ENCODE measurements at regions not wholly inside any gene's neighbourhood (a gene's known extent, or its start where the extent isn't known, plus 50 kb on each side); places are given as distances from the start of the nearest gene placed in this dataset.

DNA sequence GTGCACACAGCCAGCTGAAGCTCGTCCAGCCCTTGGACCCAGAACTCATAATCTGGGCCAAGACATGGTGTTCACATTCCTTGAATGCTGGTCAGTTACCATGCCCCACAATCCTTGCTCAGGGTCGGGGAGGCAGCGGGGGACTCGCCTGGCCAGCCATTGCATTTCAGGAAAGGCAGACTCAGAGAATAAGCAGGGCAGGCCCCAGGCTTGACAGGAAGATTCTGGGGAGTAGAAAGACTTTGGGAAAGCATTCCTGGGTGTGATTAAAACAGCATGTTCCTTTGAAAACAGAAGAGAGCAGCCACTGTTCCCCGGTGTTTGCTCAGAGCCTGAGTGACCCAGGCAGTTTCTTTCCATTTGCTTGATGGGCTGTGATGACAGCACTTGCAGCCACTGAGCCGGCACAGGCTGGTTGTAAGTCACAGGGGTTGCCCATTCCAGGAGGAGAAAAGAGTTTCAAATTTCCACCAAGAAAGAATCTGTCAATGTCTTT, 473.7 kb downstream of the TYW1 start:
- no peak overlapping the region for H3K4me3 ChIP-seq
- intact Hi-C loops (cut with DNase I): no loop called here
- H3K27ac ChIP-seq: peak overlapping the region in 3 of 4 donors; percentile 1 to 25 (median 9)
- TF ChIP-seq CTCF (IDR thresholded peaks at IDR 0.05) (no peak), POLR2A (IDR thresholded peaks at IDR 0.05) (no peak)
- H3K27me3 ChIP-seq: no peaks in the 10 kb centered on the region
- DNase-seq: no peak
- H3K36me3 ChIP-seq: no peaks in the 10 kb centered on the region
- WGBS, 2 donors: 27 to 63% methylated on average over 5 to 6 of the region's 6 CpGs
- no peaks in the 10 kb centered on the region for H3K9me3 ChIP-seq
- H3K4me1 ChIP-seq: peaks cover 0 to 10% (median 0%) of the 10 kb centered on the region in 3 donors

DNA sequence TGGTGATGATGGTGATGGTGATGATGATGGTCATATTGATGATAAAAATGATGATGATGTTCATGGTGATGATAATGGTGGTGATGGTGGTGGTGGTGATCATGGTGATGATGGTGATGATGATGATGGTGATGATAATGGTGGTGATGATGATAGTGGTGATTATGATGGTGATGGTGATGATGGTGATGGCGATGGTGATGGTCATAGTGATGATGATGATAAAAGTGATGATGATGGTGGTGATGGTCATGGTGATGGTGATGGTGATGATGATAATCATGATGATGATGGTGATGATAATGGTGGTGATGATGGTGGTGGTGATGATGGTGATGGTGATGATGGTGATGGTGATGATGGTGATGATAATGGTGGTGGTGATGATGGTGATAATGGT, 478.7 kb downstream of the TYW1 start:
- Histone ChIP-seq H3K27ac (no peak overlapping the region), H3K9me3 (no peaks in the 10 kb centered on the region), H3K4me1 (peaks cover 0 to 2% (median 0%) of the 10 kb centered on the region in 3 donors), H3K27me3 (no peaks in the 10 kb centered on the region), H3K36me3 (no peaks in the 10 kb centered on the region), H3K4me3 (no peak overlapping the region)
- DNase-seq: no peak
- TF ChIP-seq CTCF (IDR thresholded peaks at IDR 0.05) (no peak), POLR2A (IDR thresholded peaks at IDR 0.05) (no peak)
- intact Hi-C loops (cut with DNase I): no loop called here
- WGBS, 2 donors: 85 to 88% methylated on average over 1 of the region's 1 CpG

GRCh38 chr7:67478066-67478465, 481.4 kb downstream of the TYW1 start:
- Histone ChIP-seq H3K36me3 (no peaks in the 10 kb centered on the region), H3K9me3 (no peaks in the 10 kb centered on the region), H3K4me3 (no peak overlapping the region), H3K27me3 (no peaks in the 10 kb centered on the region), H3K27ac (no peak overlapping the region), H3K4me1 (no peaks in the 10 kb centered on the region)
- intact Hi-C loops (cut with DNase I): no loop called here
- no peak for DNase-seq
- WGBS, 2 donors: 26 to 29% methylated on average over 2 of the region's 6 CpGs
- TF ChIP-seq POLR2A (IDR thresholded peaks at IDR 0.05) (no peak), CTCF (IDR thresholded peaks at IDR 0.05) (no peak)

GRCh38 chr7:67484244-67484751, 487.7 kb downstream of the TYW1 start:
- intact Hi-C loops (cut with DNase I): no loop called here
- Histone ChIP-seq H3K4me1 (peaks cover 0 to 9% (median 0%) of the 10 kb centered on the region in 3 donors), H3K27me3 (no peaks in the 10 kb centered on the region), H3K36me3 (no peaks in the 10 kb centered on the region), H3K27ac (no peak overlapping the region), H3K9me3 (no peaks in the 10 kb centered on the region), H3K4me3 (peak overlapping the region in 2 of 4 donors; percentile 9 to 27)
- WGBS, 2 donors: 2 to 5% methylated on average over 12 to 13 of the region's 13 CpGs
- no peak for DNase-seq
- TF ChIP-seq CTCF (IDR thresholded peaks at IDR 0.05): peak in 5 of 6 experiments; percentile 26 to 60 (median 58)
- no peak for TF ChIP-seq POLR2A (IDR thresholded peaks at IDR 0.05)

- peaks cover 0 to 9% (median 0%) of the 10 kb centered on the region in 3 donors for H3K4me1 ChIP-seq
- WGBS, 2 donors: 31 to 33% methylated on average over 2 to 3 of the region's 3 CpGs
- H3K36me3 ChIP-seq: no peaks in the 10 kb centered on the region
- no peak overlapping the region for H3K4me3 ChIP-seq
- no peaks in the 10 kb centered on the region for H3K9me3 ChIP-seq
- no peak for DNase-seq
- TF ChIP-seq CTCF (IDR thresholded peaks at IDR 0.05): no peak
- no peak for TF ChIP-seq POLR2A (IDR thresholded peaks at IDR 0.05)
- no peak overlapping the region for H3K27ac ChIP-seq
- intact Hi-C loops (cut with DNase I): no loop called here
- no peaks in the 10 kb centered on the region for H3K27me3 ChIP-seq
These were observed 489.8 kb downstream of the TYW1 start for GRCh38 chr7:67486401-67486800.
